Mononuclear cell (primary cell): ENCODE measurements at regions not wholly inside any gene's neighbourhood (a gene's known extent, or its start where the extent isn't known, plus 50 kb on each side); places are given as distances from the start of the nearest gene placed in this dataset.

ENCODE experiments used
- H3K27me3 ChIP-seq: 2 replicates; pipeline ENCODE4 v1.6.0; 2011; ENCODE audit warnings: low read length, control low read depth; ENCODE audit not compliant: insufficient read depth
- H3K4me1 ChIP-seq: 2 replicates; pipeline ENCODE4 v1.5.1; 2011; ENCODE audit warnings: mild to moderate bottlenecking, low read length, control low read depth; ENCODE audit not compliant: insufficient read depth
- H3K4me3 ChIP-seq: 2 replicates; pipeline ENCODE4 v1.5.1; 2011; ENCODE audit warnings: mild to moderate bottlenecking, low read length, moderate library complexity
- H3K9me3 ChIP-seq: 2 replicates; pipeline ENCODE4 v1.5.1; 2011; ENCODE audit warnings: low read depth, mild to moderate bottlenecking, control low read depth, low read length

GRCh38 chr2:43082111-43082894 lies 144.1 kb downstream of the ZFP36L2 start:
- no peak overlapping the region for H3K4me3 ChIP-seq
- H3K9me3 ChIP-seq = no peaks in the 10 kb centered on the region
- H3K4me1 ChIP-seq = peaks cover 57% of the 10 kb centered on the region
- no peaks in the 10 kb centered on the region for H3K27me3 ChIP-seq

DNA sequence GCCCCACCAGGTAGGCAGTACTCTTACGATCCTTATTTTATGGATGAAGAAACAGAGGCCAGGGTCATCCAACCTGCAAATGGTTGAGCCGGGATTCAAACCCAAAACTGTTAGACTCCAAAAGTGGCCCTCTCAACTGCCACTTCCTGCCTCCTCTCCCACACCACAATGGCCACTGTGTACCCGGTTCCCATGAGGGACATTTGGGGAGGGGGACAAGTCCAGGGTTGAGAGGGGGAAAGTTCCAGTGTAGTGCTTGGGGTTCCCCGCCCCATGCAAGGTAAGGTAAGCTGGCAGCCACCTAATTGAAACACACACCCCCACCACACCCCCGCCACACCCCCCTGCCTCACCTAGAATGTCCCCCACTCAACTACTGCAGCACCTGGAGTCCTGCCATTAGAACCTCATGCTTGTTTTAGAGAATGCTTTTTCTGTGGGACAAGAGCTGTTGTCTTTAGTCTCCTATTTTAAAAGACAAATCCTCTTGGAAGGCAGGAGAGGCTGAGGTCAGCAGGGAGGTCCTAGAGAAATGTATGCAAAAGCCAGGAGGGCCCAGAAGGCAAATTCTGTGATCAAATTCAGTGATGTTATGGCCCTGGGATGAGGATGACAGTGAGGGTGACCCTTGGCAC lies 145.2 kb downstream of the ZFP36L2 start:
- Histone ChIP-seq H3K27me3 (no peaks in the 10 kb centered on the region), H3K9me3 (no peaks in the 10 kb centered on the region), H3K4me3 (no peak overlapping the region), H3K4me1 (peaks cover 46% of the 10 kb centered on the region)

DNA sequence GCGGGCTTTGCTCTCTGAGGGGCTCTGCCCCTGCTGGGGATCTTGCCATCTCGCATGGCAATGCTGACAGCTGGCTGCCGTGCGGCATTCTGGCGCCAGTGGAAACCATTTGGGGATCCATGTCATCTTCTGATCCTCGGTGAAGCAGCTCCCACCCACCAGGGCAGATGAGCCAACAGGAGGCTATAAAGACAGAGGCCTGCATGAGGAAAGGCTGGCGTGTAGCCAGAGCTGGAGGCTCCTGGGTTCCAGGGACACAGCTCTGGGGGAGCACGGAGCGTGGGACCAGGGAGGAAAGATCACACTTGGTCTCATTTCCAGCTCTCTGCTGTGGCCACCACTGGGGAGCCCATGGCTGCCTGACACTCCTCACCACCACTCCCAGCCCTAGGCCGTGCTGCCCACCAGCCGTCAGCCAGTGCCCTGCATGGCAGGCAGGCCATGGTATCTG lies 145.8 kb downstream of the ZFP36L2 start:
- Histone ChIP-seq H3K4me1 (peaks cover 40% of the 10 kb centered on the region), H3K27me3 (no peaks in the 10 kb centered on the region), H3K9me3 (no peaks in the 10 kb centered on the region)

DNA sequence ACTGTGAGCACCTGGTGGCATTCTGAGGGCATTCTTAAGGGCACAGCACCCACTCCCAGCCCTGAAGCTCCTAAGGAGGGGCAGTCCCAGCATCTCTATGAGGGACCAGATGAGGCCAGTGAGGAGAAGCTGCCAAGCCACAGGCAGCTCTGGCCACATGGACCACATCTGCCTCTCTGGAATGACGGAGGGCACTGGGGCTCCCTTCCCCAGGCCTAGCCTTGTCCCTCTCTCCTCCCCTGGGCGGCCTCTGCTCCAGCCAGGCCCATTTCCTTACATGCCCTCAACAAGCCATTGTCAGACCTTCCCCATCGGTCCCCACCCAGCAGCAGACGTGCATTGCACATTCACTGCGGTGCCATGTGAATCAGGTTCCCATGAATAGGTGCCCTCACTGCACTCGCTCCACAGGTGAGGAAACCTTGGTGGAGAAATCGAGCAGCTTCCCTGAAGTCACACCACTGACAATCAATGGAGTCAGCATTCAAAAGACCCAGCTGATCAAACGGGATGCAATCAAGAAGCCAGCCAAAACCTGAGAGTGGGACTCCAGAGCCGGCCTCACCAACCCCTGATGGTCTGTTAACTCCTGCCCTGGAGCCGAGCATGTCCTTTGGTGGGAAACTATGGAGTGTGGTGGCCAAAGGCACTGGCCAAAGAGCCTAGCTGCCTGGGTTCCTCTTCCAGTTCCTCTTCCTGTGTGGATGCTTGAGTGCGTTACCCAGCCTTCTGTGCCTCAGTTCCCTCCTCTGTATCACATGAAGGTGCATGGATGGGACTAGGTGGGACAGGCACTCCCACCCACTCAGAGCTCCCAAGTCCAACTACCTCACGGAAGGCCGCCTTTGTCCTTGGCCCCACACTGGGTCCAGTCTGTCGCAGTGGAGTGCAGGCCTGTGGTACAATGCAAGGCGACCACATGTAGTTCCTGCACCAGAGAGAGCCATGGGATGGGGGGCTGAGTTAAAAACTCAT lies 147.3 kb downstream of the ZFP36L2 start:
- Histone ChIP-seq H3K4me3 (no peak overlapping the region), H3K27me3 (no peaks in the 10 kb centered on the region), H3K9me3 (no peaks in the 10 kb centered on the region), H3K4me1 (peaks cover 28% of the 10 kb centered on the region)

More for the DNA sequence above, 145.8 kb downstream of the ZFP36L2 start:
- H3K4me3 ChIP-seq = no peak overlapping the region

DNA sequence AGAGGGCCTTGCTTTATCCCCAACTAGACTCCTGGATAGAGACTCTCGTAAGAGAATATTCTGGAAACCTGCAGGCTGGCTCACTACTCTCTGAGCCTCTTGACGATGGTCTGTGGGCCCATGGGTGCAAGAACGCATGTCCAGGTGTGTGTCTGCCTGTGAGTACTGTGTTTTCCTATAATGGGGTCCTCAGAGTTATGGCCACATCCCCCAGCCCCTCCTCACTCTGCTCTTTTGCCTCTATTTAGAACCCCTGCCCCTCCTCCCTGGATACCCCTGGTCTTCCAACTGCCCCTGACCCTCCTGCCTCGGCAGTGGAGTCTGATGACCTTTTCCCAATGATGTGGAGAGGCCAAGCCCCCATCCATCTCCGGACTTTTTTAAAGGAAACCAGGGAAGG lies 148.1 kb downstream of the ZFP36L2 start:
- no peak overlapping the region for H3K4me3 ChIP-seq
- H3K9me3 ChIP-seq = no peaks in the 10 kb centered on the region
- no peaks in the 10 kb centered on the region for H3K27me3 ChIP-seq
- H3K4me1 ChIP-seq = peaks cover 28% of the 10 kb centered on the region

DNA sequence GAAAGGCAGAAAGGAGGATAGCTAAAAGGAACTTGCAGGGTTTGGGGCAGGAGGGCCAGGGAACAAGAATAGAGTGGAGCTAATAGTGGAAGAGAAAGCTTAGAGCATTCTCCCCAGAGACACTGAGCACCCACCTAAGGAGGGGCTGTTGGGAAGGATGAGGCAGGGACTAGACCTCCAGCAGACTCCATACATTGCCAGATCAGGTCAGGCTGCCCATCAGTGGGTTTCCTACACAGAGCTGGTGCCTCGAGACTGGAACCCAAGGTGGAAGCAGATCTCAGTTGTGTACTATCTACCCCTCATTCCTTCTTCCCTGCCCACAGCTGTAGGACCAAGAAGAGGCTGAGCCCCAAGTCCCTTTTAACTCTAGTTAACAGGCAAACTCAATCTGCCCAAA lies 148.5 kb downstream of the ZFP36L2 start:
- no peak overlapping the region for H3K4me3 ChIP-seq
- peaks cover 27% of the 10 kb centered on the region for H3K4me1 ChIP-seq
- H3K27me3 ChIP-seq = no peaks in the 10 kb centered on the region
- no peaks in the 10 kb centered on the region for H3K9me3 ChIP-seq

DNA sequence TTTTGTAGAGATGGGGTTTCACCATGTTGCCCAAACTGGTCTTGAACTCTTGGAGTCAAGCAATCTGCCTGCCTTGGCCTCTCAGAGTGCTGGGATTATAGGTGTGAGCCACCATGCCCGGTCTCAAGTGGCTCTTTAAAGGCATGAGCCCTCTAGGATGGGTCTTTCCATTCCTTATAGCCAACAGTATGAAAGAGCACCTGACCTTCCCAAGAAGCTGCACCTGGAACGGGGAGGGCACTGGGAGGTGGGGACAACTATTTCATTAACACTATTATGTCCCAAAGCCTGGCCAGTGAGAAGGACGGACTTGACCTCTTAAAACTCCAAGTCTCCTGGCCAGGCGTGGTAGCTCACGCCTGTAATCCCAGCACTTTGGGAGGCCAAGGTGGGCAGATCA lies 149.7 kb downstream of the ZFP36L2 start:
- H3K4me3 ChIP-seq = no peak overlapping the region
- H3K4me1 ChIP-seq = peaks cover 20% of the 10 kb centered on the region
- H3K27me3 ChIP-seq = no peaks in the 10 kb centered on the region
- no peaks in the 10 kb centered on the region for H3K9me3 ChIP-seq

- Histone ChIP-seq H3K4me3 (no peak overlapping the region), H3K4me1 (peaks cover 20% of the 10 kb centered on the region), H3K9me3 (no peaks in the 10 kb centered on the region), H3K27me3 (no peaks in the 10 kb centered on the region)
Observed at GRCh38 chr2:43075811-43076585, 150.4 kb downstream of the ZFP36L2 start.

GRCh38 chr2:43075054-43075593 lies 151.3 kb downstream of the ZFP36L2 start:
- Histone ChIP-seq H3K27me3 (no peaks in the 10 kb centered on the region), H3K4me3 (no peak overlapping the region), H3K9me3 (no peaks in the 10 kb centered on the region)

DNA sequence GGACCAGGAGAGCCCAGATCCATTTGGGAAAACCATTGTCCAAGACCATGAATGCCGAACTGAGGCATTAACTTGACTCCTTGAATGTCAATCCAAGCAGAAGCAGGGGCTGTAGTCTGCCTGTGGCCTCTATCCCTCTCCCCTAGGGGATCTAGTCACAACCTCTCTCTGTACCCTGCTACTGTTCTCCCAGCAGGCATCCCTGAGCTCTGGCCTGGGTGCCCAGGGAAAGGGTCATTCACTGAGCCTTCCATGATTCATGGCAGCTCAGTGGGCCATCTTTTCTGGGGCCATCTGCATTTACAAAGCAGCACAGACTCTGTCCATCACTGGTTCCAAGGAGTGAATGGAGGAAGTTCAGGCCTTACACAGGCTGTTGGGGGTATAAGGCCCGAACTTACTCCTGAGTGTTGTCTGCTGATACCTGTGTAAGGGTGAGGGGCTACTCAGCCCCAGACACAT lies 151.8 kb downstream of the ZFP36L2 start:
- Histone ChIP-seq H3K27me3 (no peaks in the 10 kb centered on the region), H3K9me3 (no peaks in the 10 kb centered on the region), H3K4me1 (peaks cover 19% of the 10 kb centered on the region), H3K4me3 (no peak overlapping the region)

More at GRCh38 chr2:43075054-43075593, 151.3 kb downstream of the ZFP36L2 start:
- H3K4me1 ChIP-seq = peaks cover 20% of the 10 kb centered on the region

- Histone ChIP-seq H3K27me3 (no peaks in the 10 kb centered on the region), H3K4me3 (no peak overlapping the region), H3K4me1 (peaks cover 15% of the 10 kb centered on the region), H3K9me3 (no peaks in the 10 kb centered on the region)
Observed at GRCh38 chr2:43074052-43074451, 152.4 kb downstream of the ZFP36L2 start.

GRCh38 chr2:43073401-43073825 lies 153.0 kb downstream of the ZFP36L2 start:
- H3K4me3 ChIP-seq = no peak overlapping the region
- H3K27me3 ChIP-seq = no peaks in the 10 kb centered on the region
- peaks cover 15% of the 10 kb centered on the region for H3K4me1 ChIP-seq
- H3K9me3 ChIP-seq = no peaks in the 10 kb centered on the region

DNA sequence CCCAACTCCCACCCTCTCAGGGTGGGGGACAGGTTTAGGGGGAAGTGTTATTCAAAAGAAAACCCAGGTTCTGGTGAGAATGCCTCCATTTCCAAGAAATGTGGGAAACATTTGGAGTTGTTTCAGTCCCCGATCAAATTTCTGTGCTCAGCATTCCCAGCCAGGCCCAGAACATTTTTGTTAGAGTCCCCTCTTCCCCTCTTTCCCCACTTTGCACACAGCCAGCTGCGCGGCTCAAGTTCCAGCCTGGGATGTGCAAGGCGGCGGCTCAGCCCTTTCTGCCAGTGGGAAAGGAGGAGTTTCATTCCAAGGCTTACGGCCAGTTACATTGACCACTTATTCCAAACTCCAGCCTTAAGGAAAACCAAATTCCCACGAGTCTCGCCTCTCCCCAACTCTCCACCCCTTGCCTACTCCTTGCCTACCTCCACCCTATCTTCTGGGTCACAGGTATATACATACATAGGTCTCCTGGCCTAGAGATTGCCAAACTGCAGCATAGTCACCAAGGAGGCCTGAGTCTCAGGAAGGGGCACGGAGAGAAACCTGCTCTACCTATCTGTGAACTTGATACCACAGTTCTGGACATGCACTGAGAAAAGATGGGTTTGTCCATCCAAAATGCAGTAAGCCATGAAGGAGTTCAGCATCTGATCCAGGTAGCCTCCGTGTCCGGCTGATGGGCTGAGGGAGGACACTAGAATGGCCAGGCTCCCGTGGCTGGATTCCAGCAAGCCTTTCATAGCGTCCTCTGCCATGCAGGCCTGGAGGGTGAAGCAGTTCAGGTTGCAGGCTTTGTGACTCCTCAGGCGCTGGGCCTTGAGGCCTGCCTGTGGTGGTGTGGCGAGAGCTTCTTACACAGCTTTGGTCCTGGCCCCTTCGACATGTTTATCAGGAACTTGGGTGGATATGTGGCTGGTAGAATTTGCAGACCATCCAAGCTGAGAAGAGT lies 154.5 kb downstream of the ZFP36L2 start:
- no peak overlapping the region for H3K4me3 ChIP-seq
- H3K4me1 ChIP-seq = peaks cover 15% of the 10 kb centered on the region
- H3K27me3 ChIP-seq = no peaks in the 10 kb centered on the region
- H3K9me3 ChIP-seq = no peaks in the 10 kb centered on the region
